HG03378 (cell line): ENCODE measurements at regions not wholly inside any gene's neighbourhood (a gene's known extent, or its start where the extent isn't known, plus 50 kb on each side); places are given as distances from the start of the nearest gene placed in this dataset.

ENCODE experiments used
- ATAC-seq: cut with Tn5 transposase; IDR thresholded peaks from one replicate; pipeline ENCODE4 v1.9.1; 2021; ENCODE audit warnings: mild to moderate bottlenecking, moderate library complexity; ENCODE audit not compliant: unreplicated experiment

DNA sequence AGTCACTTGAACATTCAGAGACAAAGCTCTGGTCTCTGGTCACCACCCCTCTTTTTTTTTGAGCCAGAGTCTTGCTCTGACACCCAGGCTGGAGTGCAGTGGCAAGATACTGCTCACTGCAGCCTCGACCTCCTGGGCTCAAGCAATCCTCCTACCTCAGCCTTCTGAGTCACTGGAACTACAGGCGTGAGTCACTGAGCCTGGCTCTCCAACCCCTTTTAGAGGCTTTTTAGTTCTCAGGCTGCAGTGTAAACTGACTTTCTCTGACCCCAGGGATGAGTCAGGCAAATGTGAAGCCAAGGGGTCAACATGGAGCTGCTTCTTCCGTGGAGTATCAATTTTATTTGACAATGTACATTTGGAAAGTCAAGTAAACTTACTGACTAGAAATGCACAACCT is 229.2 kb downstream of the PTTG2 start:
- no peak for ATAC-seq

DNA sequence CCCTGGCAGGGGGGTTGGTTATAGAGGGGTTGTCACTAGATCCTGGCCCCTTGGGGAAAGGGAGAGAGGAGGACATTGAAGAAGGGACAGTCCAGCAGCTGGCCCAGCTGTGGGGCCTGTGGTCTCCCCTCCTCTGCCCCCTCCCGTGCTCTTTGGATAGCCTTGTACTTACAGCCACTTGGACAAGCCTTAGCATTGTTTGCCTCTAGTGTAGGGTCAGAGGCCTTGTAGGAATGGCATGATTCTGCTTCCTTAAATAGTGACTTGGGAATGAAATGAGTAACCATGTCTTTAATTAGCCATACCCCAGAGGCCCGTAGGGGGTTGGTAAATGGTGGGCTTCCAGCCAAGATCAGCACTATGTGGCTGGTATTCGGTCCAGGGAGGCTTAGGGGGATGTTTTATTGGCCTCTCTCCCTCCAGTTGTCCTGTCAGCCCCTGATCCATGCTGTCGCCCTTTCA is 230.6 kb downstream of the PTTG2 start:
- ATAC-seq, result no peak

- no peak for ATAC-seq
Measured at GRCh38 chr4:38192516-38192915, 232.3 kb downstream of the PTTG2 start.

DNA sequence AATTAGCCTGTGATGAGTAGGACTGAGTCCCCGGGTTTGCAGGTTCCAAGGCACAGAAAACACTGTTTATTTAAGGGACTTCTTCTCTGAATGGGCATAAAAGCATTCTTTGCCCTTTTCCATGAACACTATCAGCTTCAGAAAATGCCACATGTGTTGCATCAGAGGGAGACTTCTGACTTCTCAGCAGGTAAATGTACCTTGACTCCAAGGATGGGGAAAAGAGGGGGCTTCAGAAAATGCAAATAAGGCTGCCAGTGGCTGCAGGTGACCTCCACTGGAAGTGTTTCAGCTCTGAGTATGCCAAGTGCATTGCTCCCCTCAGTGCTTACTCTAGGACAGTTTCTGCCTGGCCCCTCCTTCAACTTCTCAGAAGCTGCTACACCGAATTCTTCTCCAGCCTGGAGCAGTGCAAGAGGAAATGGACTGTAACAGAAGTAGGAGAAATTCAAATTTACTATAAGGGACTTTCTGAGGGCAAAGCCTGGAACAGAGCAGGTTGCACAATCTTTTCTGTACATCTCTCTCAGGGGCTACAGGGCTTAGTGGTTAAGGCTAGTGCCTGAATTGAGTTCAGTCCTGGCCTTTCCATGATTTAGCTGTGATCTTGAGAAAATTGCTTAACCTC is 233.2 kb downstream of the PTTG2 start:
- ATAC-seq, result no peak

GRCh38 chr4:38194047-38194602 is 233.9 kb downstream of the PTTG2 start:
- no peak for ATAC-seq

DNA sequence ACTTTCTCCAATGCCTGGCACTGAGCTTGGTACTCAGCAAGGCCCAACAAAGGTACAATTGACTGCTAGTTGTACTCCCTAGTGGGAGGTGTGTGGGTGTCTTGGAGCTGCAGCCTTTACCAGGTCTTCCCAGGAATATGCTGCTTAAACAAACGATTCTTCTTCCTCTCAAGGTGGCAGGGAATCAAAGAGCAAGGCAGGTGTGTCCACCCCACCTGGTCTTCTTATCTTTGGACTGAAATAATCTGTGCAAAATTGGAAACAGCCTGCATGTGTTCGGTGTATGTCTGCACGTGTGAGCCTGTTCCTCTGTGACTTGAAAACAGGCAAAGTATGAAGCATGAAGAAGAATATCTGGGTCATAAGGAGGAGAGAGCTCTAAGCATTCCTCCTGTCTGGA is 235.3 kb downstream of the PTTG2 start:
- ATAC-seq, result no peak

GRCh38 chr4:38195911-38196310 is 235.7 kb downstream of the PTTG2 start:
- ATAC-seq, result no peak

DNA sequence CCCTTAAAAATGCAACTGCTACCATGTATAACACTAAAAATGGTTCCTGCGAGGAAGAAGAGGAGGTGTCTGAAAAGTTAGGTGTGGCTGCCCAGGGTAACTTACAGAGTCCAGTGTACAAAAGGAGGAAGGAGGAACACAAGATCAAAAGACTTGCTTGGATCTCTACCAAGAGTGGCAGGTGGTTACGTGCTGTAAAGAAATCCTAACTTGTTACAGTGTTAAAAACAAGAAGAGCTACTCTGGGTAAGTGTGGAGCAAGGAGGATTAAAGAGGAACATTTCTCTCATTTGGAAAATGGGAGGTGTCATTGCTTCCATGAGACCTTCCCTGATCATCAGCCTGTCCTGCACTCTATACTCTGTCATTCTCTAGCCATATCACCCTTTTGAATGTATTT is 242.0 kb downstream of the PTTG2 start:
- ATAC-seq, result no peak

DNA sequence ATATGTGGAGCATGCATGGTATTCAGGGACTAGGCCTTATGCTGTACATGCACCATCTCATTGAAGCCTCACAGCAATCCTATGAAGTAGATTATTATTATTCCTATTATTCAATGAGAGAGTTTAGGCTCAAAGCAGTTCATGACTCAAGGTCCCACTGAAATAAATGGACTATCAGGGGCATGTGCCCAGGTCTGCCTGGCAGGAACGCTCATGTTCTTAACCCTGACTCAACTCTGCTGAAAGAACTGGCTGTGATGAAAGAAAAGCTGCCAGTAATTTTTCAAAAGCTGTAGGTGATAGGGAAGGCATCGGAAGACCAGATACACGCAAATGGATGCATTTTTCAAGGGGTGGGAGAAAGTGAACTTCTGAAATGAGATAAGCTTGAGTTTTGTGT is 243.4 kb downstream of the PTTG2 start:
- no peak for ATAC-seq

DNA sequence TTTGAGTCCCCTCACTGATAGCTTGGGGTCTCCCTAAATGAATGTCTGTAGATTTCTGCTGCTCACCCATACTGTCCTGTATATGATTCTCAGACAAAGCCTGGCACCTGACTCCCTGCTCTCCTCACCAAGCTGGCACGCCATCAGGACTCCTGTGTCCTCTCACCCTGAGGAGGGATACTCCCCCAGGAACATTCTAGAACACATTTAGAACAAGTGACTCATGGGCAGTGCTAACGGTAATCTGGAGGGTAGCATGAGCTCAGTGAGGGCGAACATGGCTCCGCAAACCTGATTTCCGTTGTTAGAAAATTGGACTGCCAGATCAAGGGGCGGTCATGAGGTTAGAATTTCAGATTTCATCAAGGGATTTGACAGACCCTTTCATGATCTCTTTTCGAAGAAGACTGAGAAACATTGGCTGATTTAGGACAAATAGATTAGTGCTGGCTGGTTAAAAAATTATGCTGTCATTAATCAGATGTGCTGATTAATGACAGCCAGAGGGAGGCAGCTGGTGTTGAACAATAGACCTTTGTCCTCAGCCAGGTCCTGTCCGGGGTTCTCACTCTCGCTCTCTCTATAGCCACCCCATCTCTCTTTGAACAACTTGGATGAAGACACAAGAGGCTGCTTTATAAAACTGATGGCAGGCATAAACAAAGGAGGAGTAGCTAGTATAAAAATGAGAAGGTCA is 244.3 kb downstream of the PTTG2 start:
- ATAC-seq, result no peak

- no peak for ATAC-seq
Measured at GRCh38 chr4:38205261-38205660, 245.1 kb downstream of the PTTG2 start.

DNA sequence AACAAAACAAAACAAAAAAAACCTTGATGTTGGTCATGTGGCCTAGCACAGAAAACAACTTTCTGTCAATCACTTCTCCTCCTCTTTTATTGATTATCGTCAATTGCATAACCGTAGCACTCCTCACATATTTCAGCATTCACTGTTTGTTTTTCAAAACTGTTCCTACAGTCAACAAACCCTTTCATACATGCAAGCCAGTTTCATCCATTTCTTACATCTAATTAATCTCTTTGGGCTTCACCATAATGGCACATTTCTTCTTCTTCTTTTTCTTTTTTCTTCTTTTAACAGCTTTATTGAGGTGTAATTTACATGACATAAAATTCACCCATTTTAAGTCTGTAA is 246.9 kb downstream of the PTTG2 start:
- ATAC-seq, result no peak

DNA sequence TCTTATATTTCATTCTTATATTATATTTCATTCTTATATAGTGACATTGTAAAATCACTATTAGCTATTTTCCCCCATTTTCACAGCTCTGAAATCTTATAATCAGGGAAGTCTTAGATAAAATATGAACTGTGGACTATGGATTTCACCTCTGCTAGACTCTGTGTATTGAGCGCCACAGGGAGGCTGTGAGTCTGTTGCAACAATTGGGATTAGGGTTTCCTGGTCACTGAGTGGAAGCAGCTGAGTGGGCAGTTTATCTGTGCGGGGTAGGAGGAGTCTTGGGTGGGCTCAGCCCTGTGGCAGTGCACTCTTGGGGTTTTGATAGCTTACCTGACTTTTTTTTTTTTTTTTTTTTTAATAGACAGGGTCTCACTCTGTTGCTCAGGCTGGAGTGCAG is 249.5 kb downstream of the PTTG2 start:
- ATAC-seq, result no peak

GRCh38 chr4:38210396-38211114 is 250.4 kb downstream of the PTTG2 start:
- ATAC-seq, result no peak

- no peak for ATAC-seq
Measured at GRCh38 chr4:38211885-38212284, 251.7 kb downstream of the PTTG2 start.

- no peak for ATAC-seq
Measured at GRCh38 chr4:38213083-38213805, 253.0 kb downstream of the PTTG2 start.

GRCh38 chr4:38222892-38223291 is 262.7 kb downstream of the PTTG2 start:
- ATAC-seq, result no peak

- no peak for ATAC-seq
Measured at GRCh38 chr4:38223306-38223705, 263.1 kb downstream of the PTTG2 start.

DNA sequence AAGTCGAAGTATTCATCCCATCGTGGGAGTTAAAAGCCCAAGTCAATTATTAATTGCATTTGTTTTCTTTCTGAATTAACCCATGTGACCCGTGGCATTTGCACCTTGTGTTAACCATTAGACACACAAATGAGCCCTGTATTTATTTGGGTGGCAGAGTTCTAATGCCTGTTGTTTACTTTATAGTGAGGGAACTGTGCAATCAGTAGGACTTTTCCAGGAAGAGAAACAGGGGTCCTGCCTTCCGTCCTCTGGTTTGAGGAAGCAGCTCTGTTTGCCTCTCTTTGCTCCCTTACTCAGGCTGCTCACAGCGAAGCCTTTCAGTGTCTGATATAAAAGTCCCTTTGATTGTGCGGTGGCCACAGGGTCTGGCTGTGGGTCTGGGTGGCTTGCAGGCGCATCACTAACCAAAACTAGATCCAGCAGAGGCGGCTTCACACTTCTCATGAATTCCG is 263.6 kb downstream of the PTTG2 start:
- no peak for ATAC-seq

DNA sequence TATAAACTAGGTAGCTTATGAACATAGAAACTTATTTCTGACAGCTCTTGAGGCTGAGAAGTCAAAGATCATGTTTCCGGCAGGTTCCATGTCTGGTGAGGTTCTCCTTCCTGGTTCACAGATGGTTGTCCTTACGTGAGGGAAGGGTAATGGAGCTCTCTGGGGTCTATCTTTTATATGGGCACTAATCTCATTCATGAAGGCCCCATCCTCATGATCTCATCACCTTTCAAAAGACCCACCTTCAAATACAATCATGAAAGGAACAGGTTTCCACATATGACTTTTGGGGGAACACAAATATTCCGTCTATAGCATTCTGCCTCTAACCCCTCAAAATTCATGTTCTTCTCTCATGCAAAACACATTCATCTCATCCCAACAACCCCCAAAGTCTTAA is 264.7 kb downstream of the PTTG2 start:
- no peak for ATAC-seq

DNA sequence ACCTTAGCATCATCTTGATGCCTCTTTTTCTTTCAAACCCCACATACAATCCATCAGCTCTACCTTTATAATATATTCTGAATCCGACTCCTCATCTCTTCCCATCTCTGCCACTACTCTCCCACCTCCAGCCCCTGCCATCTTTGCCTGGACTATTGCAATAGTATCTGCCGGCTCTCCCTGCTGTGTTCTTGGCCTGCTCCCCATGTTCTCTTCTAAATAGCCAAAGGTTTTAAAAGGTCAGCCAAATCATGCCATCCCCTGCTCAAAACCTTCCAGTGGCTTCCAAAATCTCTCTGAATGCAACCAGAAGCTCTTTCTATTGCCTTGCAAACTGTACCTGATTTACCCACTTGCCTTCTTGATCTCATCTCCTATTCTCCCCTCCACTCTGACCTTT is 266.0 kb downstream of the PTTG2 start:
- ATAC-seq, result no peak
